ENCODE measurements at regions not wholly inside any gene's neighbourhood (a gene's known extent, or its start where the extent isn't known, plus 50 kb on each side); places are given as distances from the start of the nearest gene placed in this dataset.

- no peak overlapping the region for H2BK15ac ChIP-seq (ENCODE audit: low read depth, low read length)
- H3K14ac ChIP-seq (replicated peaks; ENCODE audit: low read depth, low read length), result no peak overlapping the region
- no peak overlapping the region for H3K4me3 ChIP-seq (ENCODE audit: insufficient read depth, low read depth, low read length)
- H3K56ac ChIP-seq (ENCODE audit: extremely low read depth, insufficient read depth, low read length), result no peak overlapping the region
- POLR2A ChIA-PET (ENCODE audit: unreplicated experiment), result no interaction called here
- no peak overlapping the region for H4K8ac ChIP-seq (ENCODE audit: low read depth in 2 of 2, low read length in 2 of 2)
- no peak overlapping the region for H3K4me2 ChIP-seq (ENCODE audit: low read depth, low read length)
- no peak for TF ChIP-seq RAD21 (IDR thresholded peaks at IDR 0.05; ENCODE audit: low read length)
- TF ChIP-seq, protein P1, sequence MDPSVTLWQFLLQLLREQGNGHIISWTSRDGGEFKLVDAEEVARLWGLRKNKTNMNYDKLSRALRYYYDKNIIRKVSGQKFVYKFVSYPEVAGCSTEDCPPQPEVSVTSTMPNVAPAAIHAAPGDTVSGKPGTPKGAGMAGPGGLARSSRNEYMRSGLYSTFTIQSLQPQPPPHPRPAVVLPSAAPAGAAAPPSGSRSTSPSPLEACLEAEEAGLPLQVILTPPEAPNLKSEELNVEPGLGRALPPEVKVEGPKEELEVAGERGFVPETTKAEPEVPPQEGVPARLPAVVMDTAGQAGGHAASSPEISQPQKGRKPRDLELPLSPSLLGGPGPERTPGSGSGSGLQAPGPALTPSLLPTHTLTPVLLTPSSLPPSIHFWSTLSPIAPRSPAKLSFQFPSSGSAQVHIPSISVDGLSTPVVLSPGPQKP (IDR thresholded peaks at IDR 0.05; ENCODE audit: borderline replicate concordance, low read depth, low read length), result no peak
- H3K18ac ChIP-seq (ENCODE audit: low read depth, low read length), result no peak overlapping the region
- dilution Hi-C loops (cut with HindIII; ENCODE audit: low sequenced_read_pairs, unreplicated experiment), result no loop called here
- H3K23ac ChIP-seq (ENCODE audit: low read depth, low read length), result no peak overlapping the region
- no peak overlapping the region for H2AFZ ChIP-seq (replicated peaks; ENCODE audit: low read length, poor library complexity)
- no peak overlapping the region for H2BK120ac ChIP-seq (ENCODE audit: low read depth, low read length)
- H3K27me3 ChIP-seq (ENCODE audit: control insufficient read depth, insufficient read depth, low read length), result no peaks in the 10 kb centered on the region; the same call in 1 of the 2 replicates
- H3K9me3 ChIP-seq (ENCODE audit: control insufficient read depth, insufficient read depth, low read length), result no peaks in the 10 kb centered on the region
- CTCF ChIA-PET, result no interaction called here
- intact Hi-C loops (cut with micrococcal nuclease), result no loop called here
- no peaks in the 10 kb centered on the region for H3K4me1 ChIP-seq (ENCODE audit: control insufficient read depth, insufficient read depth, low read length)
- no peak overlapping the region for H3K27ac ChIP-seq (ENCODE audit: insufficient read depth, low read length)
- no peaks in the 10 kb centered on the region for H4K20me1 ChIP-seq (ENCODE audit: insufficient read depth, low read length)
- no peak for DNase-seq
- H3K79me1 ChIP-seq (ENCODE audit: low read depth in 1 of 2, low read length in 2 of 2), result no peaks in the 10 kb centered on the region
- WGBS, 2 experiments (ENCODE audit: extremely low coverage in 2 of 2, insufficient read length in 1 of 2), result 80% methylated on average over 2 of the region's 11 CpGs; no CpG with 5 or more reads in 1 of the 2 experiments
- H4K5ac ChIP-seq (ENCODE audit: low read depth, low read length), result no peak overlapping the region
- H3K36me3 ChIP-seq (ENCODE audit: control insufficient read depth, insufficient read depth, low read length), result no peaks in the 10 kb centered on the region
- H2BK5ac ChIP-seq (ENCODE audit: low read depth, low read length, poor library complexity, severe bottlenecking), result no peak overlapping the region
- H2AK9ac ChIP-seq (replicated peaks; ENCODE audit: low read depth, low read length, poor library complexity), result no peak overlapping the region
- H3K9ac ChIP-seq (ENCODE audit: low read depth, low read length), result no peak overlapping the region
- no peak for ATAC-seq (ENCODE audit: low read depth)
- BruUV-seq (replicated peaks), result no TSS peak
- in situ Hi-C loops (cut with MboI; ENCODE audit: low sequenced_read_pairs), result no loop called here
- H3K9me1 ChIP-seq (ENCODE audit: insufficient read depth, low read length), result no peaks in the 10 kb centered on the region
- no peak overlapping the region for H4K91ac ChIP-seq (ENCODE audit: insufficient read depth, low read depth, low read length)
- H2BK20ac ChIP-seq (ENCODE audit: low read depth, low read length), result no peak overlapping the region
- H3K4ac ChIP-seq (ENCODE audit: low read depth, low read length), result no peak overlapping the region
- no peak overlapping the region for H2AK5ac ChIP-seq (ENCODE audit: low read depth, low read length)
Observed at GRCh38 chr12:67457778-67458665, 188.9 kb downstream of the CAND1 start.
